HT-29 (cell line): ENCODE measurements at regions not wholly inside any gene's neighbourhood (a gene's known extent, or its start where the extent isn't known, plus 50 kb on each side); places are given as distances from the start of the nearest gene placed in this dataset.

ENCODE experiments used
- DNase-seq: peaks from one replicate; pipeline ENCODE4 v3.0.0-alpha.2; 2015; ENCODE audit warnings: low spot score

- no peak for DNase-seq
Measured at GRCh38 chr2:67232936-67233335, 164.2 kb upstream of the ETAA1 start.

- peak; percentile 52 for DNase-seq
Measured at GRCh38 chr2:67234440-67234839, 162.7 kb upstream of the ETAA1 start.

- DNase-seq = peak; percentile 27
Measured at GRCh38 chr2:67237288-67237687, 159.8 kb upstream of the ETAA1 start.

- DNase-seq = no peak
Measured at GRCh38 chr2:67240507-67240906, 156.6 kb upstream of the ETAA1 start.

GRCh38 chr2:67241453-67241852 is 155.7 kb upstream of the ETAA1 start:
- DNase-seq = no peak

GRCh38 chr2:67242456-67242855 is 154.7 kb upstream of the ETAA1 start:
- DNase-seq = no peak

- DNase-seq = no peak
Measured at GRCh38 chr2:67243919-67244318, 153.2 kb upstream of the ETAA1 start.

- DNase-seq = no peak
Measured at GRCh38 chr2:67246791-67247190, 150.3 kb upstream of the ETAA1 start.

GRCh38 chr2:67251741-67252140 is 145.4 kb upstream of the ETAA1 start:
- no peak for DNase-seq

GRCh38 chr2:67255933-67256615 is 141.1 kb upstream of the ETAA1 start:
- DNase-seq = no peak

GRCh38 chr2:67256892-67257291 is 140.2 kb upstream of the ETAA1 start:
- DNase-seq = no peak

- no peak for DNase-seq
Measured at GRCh38 chr2:67258122-67258521, 139.0 kb upstream of the ETAA1 start.

GRCh38 chr2:67258831-67259230 is 138.3 kb upstream of the ETAA1 start:
- no peak for DNase-seq

- DNase-seq = no peak
Measured at GRCh38 chr2:67259556-67260342, 137.4 kb upstream of the ETAA1 start.

GRCh38 chr2:67260343-67261277 is 136.5 kb upstream of the ETAA1 start:
- DNase-seq = no peak

- DNase-seq = no peak
Measured at GRCh38 chr2:67267241-67267640, 129.9 kb upstream of the ETAA1 start.

GRCh38 chr2:67268797-67269196 is 128.3 kb upstream of the ETAA1 start:
- DNase-seq = no peak

- DNase-seq = no peak
Measured at GRCh38 chr2:67272195-67272594, 124.9 kb upstream of the ETAA1 start.

- DNase-seq = peak; percentile 75
Measured at GRCh38 chr2:67277450-67277849, 119.7 kb upstream of the ETAA1 start.

GRCh38 chr2:67281101-67281500 is 116.0 kb upstream of the ETAA1 start:
- no peak for DNase-seq

GRCh38 chr2:67283641-67284040 is 113.5 kb upstream of the ETAA1 start:
- no peak for DNase-seq
